ENCODE measurements at regions not wholly inside any gene's neighbourhood (a gene's known extent, or its start where the extent isn't known, plus 50 kb on each side); places are given as distances from the start of the nearest gene placed in this dataset.

- TF ChIP-seq POLR2A (IDR thresholded peaks at IDR 0.05), result no peak
- TF ChIP-seq CTCF (IDR thresholded peaks at IDR 0.05), result no peak
- TF ChIP-seq EP300 (IDR thresholded peaks at IDR 0.05), result no peak
- no peak overlapping the region for H3K4me3 ChIP-seq
- H3K4me1 ChIP-seq, result peaks cover 0 to 31% (median 5%) of the 10 kb centered on the region in 4 donors
- peak overlapping the region in 1 of 4 donors; percentile 2 for H3K27ac ChIP-seq
- H3K36me3 ChIP-seq, result no peaks in the 10 kb centered on the region
- no peaks in the 10 kb centered on the region for H3K9me3 ChIP-seq
- H3K27me3 ChIP-seq, result no peaks in the 10 kb centered on the region
- no peak for DNase-seq (ENCODE audit: low spot score in 2 of 2)
- 87 to 95% methylated on average over 2 of the region's 2 CpGs for WGBS, 2 donors
Observed at GRCh38 chr2:12616456-12617156, 100.1 kb upstream of the TRIB2 start.

- Histone ChIP-seq H3K4me1 (peaks cover 0 to 31% (median 5%) of the 10 kb centered on the region in 4 donors), H3K27ac (peak overlapping the region in 2 of 4 donors; percentile 2 to 39), H3K9me3 (no peaks in the 10 kb centered on the region), H3K27me3 (no peaks in the 10 kb centered on the region), H3K4me3 (no peak overlapping the region), H3K36me3 (no peaks in the 10 kb centered on the region)
- TF ChIP-seq EP300 (IDR thresholded peaks at IDR 0.05) (no peak), POLR2A (IDR thresholded peaks at IDR 0.05) (no peak), CTCF (IDR thresholded peaks at IDR 0.05) (no peak)
- WGBS, 2 donors, result 72 to 73% methylated on average over 3 of the region's 3 CpGs
- DNase-seq (ENCODE audit: low spot score in 2 of 2), result no peak
Observed at GRCh38 chr2:12617366-12617765, 99.4 kb upstream of the TRIB2 start.

- no peaks in the 10 kb centered on the region for H3K9me3 ChIP-seq
- H3K4me3 ChIP-seq, result no peak overlapping the region
- H3K27me3 ChIP-seq, result no peaks in the 10 kb centered on the region
- no peaks in the 10 kb centered on the region for H3K36me3 ChIP-seq
- TF ChIP-seq CTCF (IDR thresholded peaks at IDR 0.05) (no peak), EP300 (IDR thresholded peaks at IDR 0.05) (no peak), POLR2A (IDR thresholded peaks at IDR 0.05) (no peak)
- DNase-seq (ENCODE audit: low spot score in 2 of 2), result no peak
- H3K27ac ChIP-seq, result peak overlapping the region in 1 of 4 donors; percentile 39
- H3K4me1 ChIP-seq, result peaks cover 0 to 31% (median 5%) of the 10 kb centered on the region in 4 donors
- 67% methylated on average over 2 of the region's 2 CpGs for WGBS, 2 donors
Observed at GRCh38 chr2:12617853-12618252, 98.9 kb upstream of the TRIB2 start.

GRCh38 chr2:12618576-12618975 lies 98.2 kb upstream of the TRIB2 start:
- Histone ChIP-seq H3K4me3 (no peak overlapping the region), H3K36me3 (no peaks in the 10 kb centered on the region), H3K4me1 (peaks cover 0 to 26% (median 5%) of the 10 kb centered on the region in 4 donors), H3K9me3 (no peaks in the 10 kb centered on the region), H3K27ac (no peak overlapping the region), H3K27me3 (no peaks in the 10 kb centered on the region)
- DNase-seq (ENCODE audit: low spot score in 2 of 2), result no peak
- TF ChIP-seq POLR2A (IDR thresholded peaks at IDR 0.05) (no peak), CTCF (IDR thresholded peaks at IDR 0.05) (no peak), EP300 (IDR thresholded peaks at IDR 0.05) (no peak)

- peak in 1 of 2 donors; percentile 21 for TF ChIP-seq EP300 (IDR thresholded peaks at IDR 0.05)
- no peak for TF ChIP-seq CTCF (IDR thresholded peaks at IDR 0.05)
- no peak for TF ChIP-seq POLR2A (IDR thresholded peaks at IDR 0.05)
- DNase-seq (ENCODE audit: low spot score in 2 of 2), result peak; percentile 47 to 61
- WGBS, 2 donors, result 46 to 62% methylated on average over 3 of the region's 3 CpGs
- Histone ChIP-seq H3K4me3 (no peak overlapping the region), H3K9me3 (no peaks in the 10 kb centered on the region), H3K27me3 (no peaks in the 10 kb centered on the region), H3K4me1 (peaks cover 0 to 26% (median 5%) of the 10 kb centered on the region in 4 donors), H3K36me3 (no peaks in the 10 kb centered on the region), H3K27ac (no peak overlapping the region)
Observed at GRCh38 chr2:12619975-12620374, 96.8 kb upstream of the TRIB2 start.

Data from tibial nerve (tissue), 4 donors.